Fibroblast of lung (primary cell): ENCODE measurements at regions not wholly inside any gene's neighbourhood (a gene's known extent, or its start where the extent isn't known, plus 50 kb on each side); places are given as distances from the start of the nearest gene placed in this dataset.

Experiments used
- DNase-seq, 2 donors: peaks; one replicate each; pipeline versions ENCODE4 v3.0.0 to v3.0.0-alpha.2; 2010; ENCODE audit warnings: low read depth in 2 of 2
- H2AFZ ChIP-seq: 2 replicates; pipeline ENCODE4 v1.5.1; 2012; ENCODE audit warnings: low read length, control low read depth, inconsistent platforms
- H3K27ac ChIP-seq: 2 replicates; pipeline ENCODE4 v1.5.1; 2011; ENCODE audit warnings: low read length, control low read depth; ENCODE audit not compliant: insufficient read depth
- H3K27me3 ChIP-seq: 2 replicates; pipeline ENCODE4 v1.5.1; 2011; ENCODE audit warnings: mild to moderate bottlenecking, low read length; ENCODE audit not compliant: control insufficient read depth, insufficient read depth
- H3K36me3 ChIP-seq: 2 replicates; pipeline ENCODE4 v1.5.1; 2011; ENCODE audit warnings: low read length; ENCODE audit not compliant: control insufficient read depth, insufficient read depth
- H3K4me1 ChIP-seq: 2 replicates; pipeline ENCODE4 v1.5.1; 2011; ENCODE audit warnings: low read length; ENCODE audit not compliant: control insufficient read depth, insufficient read depth; ENCODE audit errors: extremely low read depth
- H3K4me2 ChIP-seq: 2 replicates; pipeline ENCODE4 v1.5.1; 2011; ENCODE audit warnings: low read length, control low read depth; ENCODE audit not compliant: insufficient read depth; ENCODE audit errors: extremely low read depth
- H3K4me3 ChIP-seq, 4 experiments: fragments of 200-600 bp in 1 of 4; sonication (generic) in 1 of 4; replicated peaks in 1 of 4; 2 replicates each; pipeline ENCODE4 v1.5.1; 2011 to 2016; ENCODE audit warnings: low read length in 4 of 4, low read depth in 3 of 4, mild to moderate bottlenecking in 3 of 4, control low read depth in 2 of 4, inconsistent platforms in 1 of 4, mixed read lengths in 1 of 4; ENCODE audit not compliant: insufficient read depth in 1 of 4; ENCODE audit errors: control extremely low read depth in 1 of 4
- H3K79me2 ChIP-seq: 2 replicates; pipeline ENCODE4 v1.5.1; 2012; ENCODE audit warnings: mild to moderate bottlenecking, low read length, inconsistent platforms; ENCODE audit not compliant: control insufficient read depth, insufficient read depth
- H3K9ac ChIP-seq: 2 replicates; pipeline ENCODE4 v1.5.1; 2011; ENCODE audit warnings: mild to moderate bottlenecking, low read length, control low read depth; ENCODE audit not compliant: insufficient read depth
- H3K9me3 ChIP-seq: 2 replicates; pipeline ENCODE4 v1.5.1; 2012; ENCODE audit warnings: low read depth, low read length; ENCODE audit not compliant: control insufficient read depth, insufficient read depth
- H4K20me1 ChIP-seq: 2 replicates; pipeline ENCODE4 v1.5.1; 2011; ENCODE audit warnings: low read length; ENCODE audit not compliant: control insufficient read depth, insufficient read depth; ENCODE audit errors: extremely low read depth
- CTCF ChIP-seq, 2 donors: IDR thresholded peaks in 1 of 2; conservative IDR thresholded peaks in 1 of 2; 1 replicate in 1 of 2; 2 replicates in 1 of 2; pipeline ENCODE4 v1.5.1; 2011 to 2012; ENCODE audit warnings: low read length in 2 of 2, control low read depth in 1 of 2, inconsistent platforms in 1 of 2, low read depth in 1 of 2, mild to moderate bottlenecking in 1 of 2
- EZH2 ChIP-seq: IDR thresholded peaks from 2 replicates; pipeline ENCODE4 v1.5.1; 2012; ENCODE audit warnings: low read length, control low read depth, mild to moderate bottlenecking; ENCODE audit errors: missing control alignments

- no peak overlapping the region for H2AFZ ChIP-seq
- H4K20me1 ChIP-seq, result no peaks in the 10 kb centered on the region
- H3K27me3 ChIP-seq, result no peaks in the 10 kb centered on the region
- H3K27ac ChIP-seq, result no peak overlapping the region
- no peaks in the 10 kb centered on the region for H3K4me1 ChIP-seq
- H3K4me2 ChIP-seq, result no peak overlapping the region
- H3K79me2 ChIP-seq, result no peaks in the 10 kb centered on the region
- no peaks in the 10 kb centered on the region for H3K36me3 ChIP-seq
- H3K4me3 ChIP-seq, result no peak overlapping the region
- H3K9me3 ChIP-seq, result no peaks in the 10 kb centered on the region
- DNase-seq, result no peak
- no peak overlapping the region for H3K9ac ChIP-seq
- TF ChIP-seq CTCF (conservative IDR thresholded peaks at IDR 0.05 in 1 of 2, IDR thresholded peaks at IDR 0.05 in 1 of 2; ENCODE audit: low read depth in 1 of 2, low read length in 2 of 2) (no peak), EZH2 (no peak)
These were observed 238.1 kb downstream of the AACS start for GRCh38 chr12:125303337-125303736.

- H2AFZ ChIP-seq, result no peak overlapping the region
- H3K4me3 ChIP-seq, result no peak overlapping the region
- H4K20me1 ChIP-seq, result no peaks in the 10 kb centered on the region
- no peak for DNase-seq
- no peaks in the 10 kb centered on the region for H3K4me1 ChIP-seq
- no peak overlapping the region for H3K9ac ChIP-seq
- TF ChIP-seq EZH2 (no peak), CTCF (conservative IDR thresholded peaks at IDR 0.05 in 1 of 2, IDR thresholded peaks at IDR 0.05 in 1 of 2; ENCODE audit: low read depth in 1 of 2, low read length in 2 of 2) (no peak)
- no peaks in the 10 kb centered on the region for H3K79me2 ChIP-seq
- H3K9me3 ChIP-seq, result no peaks in the 10 kb centered on the region
- H3K36me3 ChIP-seq, result no peaks in the 10 kb centered on the region
- no peak overlapping the region for H3K4me2 ChIP-seq
- no peak overlapping the region for H3K27ac ChIP-seq
- no peaks in the 10 kb centered on the region for H3K27me3 ChIP-seq
These were observed 238.8 kb downstream of the AACS start for GRCh38 chr12:125304029-125304428.

- H3K79me2 ChIP-seq, result no peaks in the 10 kb centered on the region
- no peaks in the 10 kb centered on the region for H3K4me1 ChIP-seq
- no peak overlapping the region for H3K4me2 ChIP-seq
- H3K27me3 ChIP-seq, result no peaks in the 10 kb centered on the region
- H3K9me3 ChIP-seq, result no peaks in the 10 kb centered on the region
- no peak for DNase-seq
- no peak overlapping the region for H3K9ac ChIP-seq
- no peak for TF ChIP-seq EZH2
- no peak for TF ChIP-seq CTCF (conservative IDR thresholded peaks at IDR 0.05 in 1 of 2, IDR thresholded peaks at IDR 0.05 in 1 of 2; ENCODE audit: low read depth in 1 of 2, low read length in 2 of 2)
- H2AFZ ChIP-seq, result no peak overlapping the region
- no peak overlapping the region for H3K4me3 ChIP-seq
- H3K36me3 ChIP-seq, result no peaks in the 10 kb centered on the region
- H3K27ac ChIP-seq, result no peak overlapping the region
- no peaks in the 10 kb centered on the region for H4K20me1 ChIP-seq
These were observed 240.0 kb downstream of the AACS start for GRCh38 chr12:125305231-125305630.
